Head of caudate nucleus (tissue), 42 donors: ENCODE measurements at regions not wholly inside any gene's neighbourhood (a gene's known extent, or its start where the extent isn't known, plus 50 kb on each side); places are given as distances from the start of the nearest gene placed in this dataset.
"Not testable (repeated sequence)": the region's sequence is repeated elsewhere in the genome, so short reads cannot be mapped to it uniquely, and the experiment has no call there.

Experiments
- DNase-seq, 42 donors: peaks; one replicate each; pipeline versions ENCODE4 v3.0.0 to v3.0.0-alpha.2; 2020 to 2021; ENCODE audit warnings: mixed read lengths in 7 of 42
- intact Hi-C: fragments of 100-400 bp; cut with DNase I; formaldehyde crosslinking; loops from one replicate; pipeline ENCODE4 v1.15.0; 2022

DNA sequence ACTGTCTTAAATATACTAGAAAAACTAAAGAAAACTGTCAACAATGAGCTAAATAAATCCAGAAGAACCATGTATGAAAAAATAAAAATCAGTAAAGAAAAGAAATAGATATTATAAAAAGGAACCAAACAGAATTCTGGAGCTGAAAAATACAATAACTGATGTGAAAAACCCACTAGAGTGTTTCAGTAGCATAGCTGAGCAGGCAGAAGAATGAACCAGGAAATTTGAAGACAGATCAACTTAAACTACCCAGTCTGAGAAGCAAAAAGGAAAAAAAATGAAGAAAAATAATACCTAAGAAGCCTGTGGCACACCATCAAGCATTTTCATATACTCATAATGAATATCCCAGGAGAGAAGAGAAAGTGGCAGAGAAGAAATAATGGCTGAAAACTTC is 240.1 kb upstream of the RXFP2 start:
- intact Hi-C loops: no loop called here
- no peak for DNase-seq

DNA sequence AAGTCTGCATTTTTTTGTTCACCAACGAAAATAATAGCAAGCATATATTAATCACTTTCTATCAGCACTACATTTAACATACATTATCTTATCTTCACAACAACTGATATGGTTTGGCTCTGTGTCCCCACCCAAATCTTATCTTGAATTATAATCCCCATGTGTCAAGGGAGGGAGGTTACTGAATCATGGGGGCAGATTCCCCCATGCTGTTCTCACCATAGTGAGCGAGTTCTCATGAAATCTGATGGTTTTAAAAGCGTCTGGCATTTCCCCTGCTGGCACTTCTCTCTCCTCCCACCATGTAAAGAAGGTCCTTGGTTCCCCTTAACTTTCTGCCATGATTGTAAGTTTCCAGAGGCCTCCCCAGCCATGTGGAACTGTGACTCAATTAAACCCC is 235.7 kb upstream of the RXFP2 start:
- intact Hi-C loops: no loop called here
- DNase-seq: no peak

DNA sequence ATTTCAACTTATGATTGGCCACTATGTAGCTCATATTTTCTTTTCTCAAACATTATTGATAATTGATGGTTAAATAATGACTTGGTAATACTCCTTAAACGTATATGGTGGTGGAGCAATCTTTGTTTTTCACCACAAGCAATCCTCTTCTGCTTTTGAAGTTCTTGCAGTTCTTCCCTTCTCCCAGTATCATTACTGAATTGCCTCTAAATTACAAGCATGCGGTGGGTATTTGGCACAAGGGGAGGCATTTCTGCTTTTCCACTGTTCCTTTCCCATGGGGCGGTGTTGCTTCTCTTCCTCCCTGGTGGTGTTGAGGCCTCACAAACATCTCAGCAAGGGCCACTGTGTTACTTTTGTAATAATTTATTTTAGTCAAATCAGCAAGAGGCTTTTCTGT is 234.4 kb upstream of the RXFP2 start:
- DNase-seq: no peak
- intact Hi-C loops: no loop called here

DNA sequence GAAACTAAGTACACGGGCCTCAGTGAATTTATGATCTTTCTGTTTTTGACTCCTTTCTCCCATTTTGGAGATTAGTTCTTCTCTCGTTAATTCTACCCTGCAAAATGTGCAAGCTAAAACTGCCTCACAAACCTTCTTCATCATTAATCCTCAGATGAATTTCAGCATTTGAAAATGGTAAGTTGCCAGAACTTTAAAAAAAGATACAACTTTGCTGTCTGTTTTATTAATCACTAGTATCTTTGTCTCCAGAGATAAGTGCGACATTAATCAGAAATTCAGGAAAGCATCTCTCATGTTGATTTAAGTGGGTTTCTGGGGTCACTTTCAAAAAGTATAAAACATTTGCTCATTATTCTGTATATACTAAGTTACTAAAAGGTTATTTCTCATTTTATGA is 227.0 kb upstream of the RXFP2 start:
- DNase-seq: no peak

DNA sequence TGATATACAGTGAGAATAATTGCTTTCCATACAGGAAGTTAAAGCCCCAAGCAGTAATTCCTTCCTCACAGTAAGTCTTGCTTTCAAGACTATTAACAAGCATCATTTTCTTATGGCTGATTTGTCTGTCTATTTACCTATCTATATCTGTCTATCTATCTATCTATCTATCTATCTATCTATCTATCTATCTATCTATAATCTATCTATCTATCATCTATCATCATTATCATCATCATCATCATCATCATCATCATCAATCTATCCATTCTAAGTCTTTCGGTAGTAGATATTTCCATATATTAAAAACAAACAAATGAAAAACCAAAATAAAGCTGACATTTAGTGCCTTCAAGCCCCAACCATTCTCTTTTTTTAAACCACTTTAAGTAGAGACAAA is 224.4 kb upstream of the RXFP2 start:
- no peak for DNase-seq
- intact Hi-C loops: no loop called here

More for the DNA sequence above, 227.0 kb upstream of the RXFP2 start:
- intact Hi-C loops: no loop called here

DNA sequence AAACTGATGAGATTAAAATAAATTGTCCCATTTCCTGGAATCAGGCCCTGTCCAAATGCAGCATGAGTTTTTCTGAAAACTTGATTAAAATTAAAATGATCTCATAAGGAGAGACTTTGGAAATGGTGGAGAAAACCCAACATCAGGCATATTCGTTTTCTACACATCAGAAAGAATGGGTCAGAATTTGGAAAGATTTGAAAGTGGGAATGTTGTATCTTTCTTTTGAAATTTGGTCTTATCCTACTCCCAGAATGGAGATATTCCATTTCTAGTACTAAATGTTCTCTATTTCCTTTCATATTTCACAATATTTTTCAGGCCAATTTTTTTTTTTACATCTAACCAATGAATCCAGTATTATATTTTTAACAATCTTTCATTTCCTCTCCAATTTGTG is 223.9 kb upstream of the RXFP2 start:
- DNase-seq: no peak
- intact Hi-C loops: no loop called here

DNA sequence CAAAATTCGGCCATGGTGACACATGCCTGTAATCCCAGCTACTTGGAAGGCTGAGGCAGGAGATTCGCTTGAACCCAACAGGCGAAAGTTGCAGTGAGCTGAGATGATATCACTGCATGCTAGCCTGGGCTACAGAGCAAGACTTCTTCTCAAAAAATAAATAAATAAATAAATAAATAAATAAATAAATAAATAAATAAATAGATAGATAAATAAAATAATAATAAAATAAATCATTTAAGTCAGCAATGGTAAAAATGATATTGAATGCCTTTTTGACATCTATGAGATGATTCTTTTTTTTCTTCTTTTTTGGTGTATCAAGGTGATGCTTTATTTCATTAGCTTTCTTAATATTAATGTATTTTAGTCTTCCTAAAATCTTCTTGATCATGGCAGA is 221.7 kb upstream of the RXFP2 start:
- intact Hi-C loops: no loop called here
- DNase-seq: no peak

DNA sequence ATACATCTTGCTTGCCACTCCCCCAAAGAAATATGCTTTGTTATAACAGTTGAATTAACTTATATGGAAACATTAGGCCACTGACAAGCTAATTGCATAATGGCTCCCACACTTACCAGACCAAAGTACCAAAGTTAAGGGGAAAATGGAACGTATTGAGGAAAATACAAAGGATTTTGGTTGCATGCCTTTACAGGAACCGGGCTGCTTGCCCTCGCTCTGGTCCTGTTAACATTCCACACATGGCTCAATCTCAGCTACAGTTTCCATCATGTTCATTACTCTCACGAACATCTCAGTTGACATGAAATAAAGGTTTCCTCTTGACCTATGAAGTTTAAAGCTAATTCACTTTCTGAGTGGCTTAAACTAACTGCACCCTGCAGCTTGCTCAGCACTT is 220.7 kb upstream of the RXFP2 start:
- intact Hi-C loops: no loop called here

DNA sequence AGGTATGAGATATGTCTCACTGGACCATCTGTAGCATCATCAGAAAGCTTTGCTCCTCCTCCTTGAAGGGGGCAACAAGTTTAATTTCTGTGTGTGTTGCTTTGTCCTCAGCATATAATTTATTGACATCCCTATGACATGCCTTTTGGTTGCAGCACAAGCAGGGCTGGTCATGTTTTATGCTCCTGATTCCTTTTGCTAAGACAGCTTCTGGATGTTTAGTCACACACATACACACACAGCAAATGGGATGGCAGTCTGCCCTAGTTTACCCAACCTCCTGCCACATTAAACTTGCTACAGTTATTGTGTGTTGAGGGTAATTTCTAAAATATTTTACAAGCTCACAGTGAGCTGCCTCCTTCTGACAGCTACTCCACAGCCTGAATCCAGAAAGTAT is 217.9 kb upstream of the RXFP2 start:
- DNase-seq: no peak
- intact Hi-C loops: no loop called here

More for the DNA sequence above, 220.7 kb upstream of the RXFP2 start:
- DNase-seq: no peak

DNA sequence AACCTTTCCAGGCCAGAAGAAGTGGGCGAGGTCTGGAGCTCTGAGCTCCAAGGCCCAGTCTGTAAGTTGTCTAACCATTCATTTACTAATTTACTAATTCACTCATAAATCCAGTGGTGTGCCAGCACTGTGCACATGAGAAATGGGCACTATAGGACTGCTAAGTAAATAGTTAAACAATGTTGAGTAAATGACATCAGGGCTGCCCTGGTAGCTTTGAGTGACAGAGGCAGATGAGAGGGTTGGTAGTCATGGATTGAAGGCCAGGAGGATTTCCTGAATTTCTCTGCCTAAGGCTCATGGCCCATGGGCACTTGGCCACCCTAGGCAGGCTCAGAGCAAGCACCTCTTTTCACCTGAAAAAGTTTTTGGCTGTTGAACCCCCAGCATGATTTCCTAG is 216.9 kb upstream of the RXFP2 start:
- intact Hi-C loops: no loop called here

DNA sequence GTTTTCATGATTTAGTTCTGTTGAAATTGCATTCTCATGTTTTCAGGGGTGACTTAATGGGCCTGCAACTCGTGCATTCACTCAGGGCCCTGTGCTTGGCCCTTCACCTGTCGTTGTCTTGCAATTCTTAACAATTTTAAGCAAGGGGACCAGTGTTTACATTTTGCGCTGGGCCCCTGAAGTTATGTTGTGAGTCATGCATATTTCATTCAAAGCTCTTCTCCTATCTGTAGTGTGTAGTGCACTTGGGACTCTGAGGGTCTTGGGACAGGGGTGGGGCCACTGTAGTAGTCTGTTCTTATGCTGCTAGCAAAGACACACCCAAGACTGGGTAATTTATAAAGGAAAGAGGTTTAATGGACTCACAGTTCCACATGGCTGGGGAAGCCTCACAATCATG is 211.2 kb upstream of the RXFP2 start:
- intact Hi-C loops: no loop called here
- no peak for DNase-seq

More for the DNA sequence above, 216.9 kb upstream of the RXFP2 start:
- DNase-seq: no peak

DNA sequence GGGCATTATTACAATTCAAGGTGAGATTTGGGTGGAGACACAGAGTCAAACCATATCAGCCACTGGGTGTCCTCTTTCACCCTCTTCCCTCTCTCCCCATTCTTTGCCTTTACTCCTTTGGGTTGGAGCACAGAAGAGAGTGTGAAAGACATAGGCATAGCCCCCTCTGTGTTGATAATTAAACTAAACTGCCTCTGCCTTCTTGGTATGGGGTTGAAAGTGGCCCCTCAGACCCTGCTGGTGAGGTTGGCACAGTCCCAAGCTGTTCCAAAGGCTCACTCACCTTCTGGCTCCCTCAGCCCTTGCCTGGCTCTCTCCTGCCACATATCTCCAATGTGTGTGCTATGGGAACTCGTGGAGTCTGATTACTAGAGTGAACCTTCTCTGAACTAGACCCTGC is 210.6 kb upstream of the RXFP2 start:
- intact Hi-C loops: no loop called here
- DNase-seq: no peak

DNA sequence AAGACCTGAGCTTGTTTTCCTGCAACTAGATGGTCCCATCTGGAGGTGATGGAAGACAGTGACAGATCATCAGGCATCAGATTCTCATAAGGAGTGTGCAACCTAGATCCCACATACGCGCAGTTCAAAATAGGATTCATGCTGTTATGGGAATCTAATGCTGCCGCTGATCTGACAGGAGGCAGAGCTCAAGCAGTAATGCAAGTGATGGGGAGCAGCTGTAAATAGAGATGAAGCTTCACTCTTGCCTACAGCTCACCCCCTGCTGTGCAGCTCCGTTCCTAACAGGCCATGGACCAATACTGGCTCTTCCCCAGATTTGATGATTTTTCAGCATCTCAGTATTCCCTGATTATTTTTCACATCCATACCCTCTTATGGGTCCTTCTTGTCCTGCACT is 208.4 kb upstream of the RXFP2 start:
- intact Hi-C loops: no loop called here
- no peak for DNase-seq

DNA sequence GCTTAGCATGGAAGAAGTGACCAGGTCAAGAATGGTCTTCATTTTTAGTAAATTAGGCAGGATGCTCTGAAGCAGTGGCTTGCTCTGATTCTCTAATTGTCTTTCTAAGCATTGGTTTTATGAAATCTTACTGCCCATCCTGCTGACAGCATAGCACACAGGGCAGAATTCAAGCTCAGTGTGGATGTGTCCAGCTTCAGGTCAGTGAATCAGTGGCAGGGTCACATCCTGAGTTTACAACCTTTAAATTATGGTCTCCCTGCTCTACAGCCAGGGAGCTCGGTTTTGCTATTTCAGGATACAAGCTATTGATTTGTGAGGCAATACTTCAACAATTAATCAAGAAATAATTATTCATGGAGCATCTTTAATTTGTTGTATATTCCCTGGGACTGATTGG is 202.3 kb upstream of the RXFP2 start:
- no peak for DNase-seq
- intact Hi-C loops: no loop called here

DNA sequence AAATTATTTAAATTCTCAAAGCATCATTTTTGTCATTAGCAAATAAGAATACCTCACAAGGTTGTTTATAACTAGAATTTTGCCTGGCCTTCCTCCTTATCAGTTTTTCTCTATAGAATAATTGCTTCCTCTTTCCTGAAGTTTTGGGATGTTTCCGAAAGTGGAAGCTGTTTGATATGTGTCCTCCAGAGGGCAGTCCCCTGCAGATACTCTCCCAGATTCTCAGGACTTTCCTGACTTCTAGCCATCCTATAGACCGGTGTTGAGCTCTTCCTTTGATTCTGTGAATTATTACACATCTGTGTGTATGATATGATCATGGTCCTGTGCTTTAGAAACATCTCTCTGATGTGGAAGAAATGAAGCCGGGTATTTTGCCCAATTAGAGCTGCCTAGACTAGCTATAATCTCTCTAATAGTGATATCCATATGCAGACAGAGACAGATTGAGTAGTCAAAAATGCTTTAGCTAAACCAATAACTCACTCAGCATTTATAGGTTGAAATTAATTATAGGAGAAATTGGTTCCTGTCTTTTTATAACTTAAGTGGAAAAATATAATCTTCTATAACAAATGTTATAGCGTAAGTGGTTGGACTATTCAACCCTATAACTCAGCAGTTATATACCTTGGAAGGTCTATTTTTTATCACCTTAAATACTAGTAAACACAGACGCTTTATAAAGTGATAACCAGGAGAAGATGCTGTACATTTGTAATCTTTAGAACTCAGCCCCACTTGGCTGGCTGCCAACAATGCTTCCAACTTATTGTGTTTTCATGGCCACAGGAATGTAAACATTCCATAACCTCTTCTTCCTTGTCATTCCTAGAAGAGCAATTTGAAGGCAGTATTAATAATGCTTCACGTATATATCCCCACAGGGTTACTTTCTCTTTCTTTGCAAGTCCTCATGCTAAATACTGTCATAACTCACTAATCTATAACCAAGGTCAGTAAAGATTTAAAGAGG is 201.0 kb upstream of the RXFP2 start:
- intact Hi-C loops: no loop called here

DNA sequence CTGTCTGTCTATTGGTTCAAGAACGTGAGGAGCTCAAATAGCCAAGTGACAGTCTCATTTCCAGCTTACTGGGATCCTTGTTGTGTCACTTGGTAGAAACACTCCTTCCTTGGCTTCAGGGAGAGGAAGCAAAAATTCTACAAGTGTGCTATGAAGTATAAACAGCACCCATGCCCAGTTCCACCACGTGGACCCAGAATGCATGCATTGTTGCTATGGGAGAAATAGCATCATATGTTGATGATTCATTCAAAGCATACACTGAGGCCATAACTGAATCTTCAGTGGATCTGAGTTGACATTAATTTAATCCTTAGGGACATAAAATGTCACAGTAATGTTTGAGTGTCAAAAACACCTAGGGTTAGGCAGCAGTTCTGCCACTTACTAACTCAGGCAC is 199.0 kb upstream of the RXFP2 start:
- intact Hi-C loops: no loop called here
- DNase-seq: no peak

More for the DNA sequence above, 201.0 kb upstream of the RXFP2 start:
- no peak for DNase-seq

DNA sequence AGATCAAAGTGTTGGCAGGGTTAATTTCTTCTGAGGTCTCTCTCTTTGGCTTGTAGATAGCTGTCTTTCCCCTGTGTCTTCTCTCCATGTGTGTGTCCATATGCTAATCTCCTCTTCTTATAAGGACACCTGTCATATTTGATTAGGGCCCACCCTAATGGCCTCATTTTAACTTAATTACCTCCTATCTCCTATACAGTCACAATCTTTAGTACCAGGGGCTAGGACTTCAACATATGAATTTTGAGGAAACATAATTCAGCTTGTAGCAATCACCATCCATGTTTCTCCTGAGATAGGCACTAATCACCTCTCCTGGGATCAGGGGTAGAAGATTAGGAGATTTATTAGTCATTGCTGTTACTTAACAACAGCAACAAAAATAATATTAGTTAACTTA is 196.1 kb upstream of the RXFP2 start:
- intact Hi-C loops: no loop called here
- no peak for DNase-seq

DNA sequence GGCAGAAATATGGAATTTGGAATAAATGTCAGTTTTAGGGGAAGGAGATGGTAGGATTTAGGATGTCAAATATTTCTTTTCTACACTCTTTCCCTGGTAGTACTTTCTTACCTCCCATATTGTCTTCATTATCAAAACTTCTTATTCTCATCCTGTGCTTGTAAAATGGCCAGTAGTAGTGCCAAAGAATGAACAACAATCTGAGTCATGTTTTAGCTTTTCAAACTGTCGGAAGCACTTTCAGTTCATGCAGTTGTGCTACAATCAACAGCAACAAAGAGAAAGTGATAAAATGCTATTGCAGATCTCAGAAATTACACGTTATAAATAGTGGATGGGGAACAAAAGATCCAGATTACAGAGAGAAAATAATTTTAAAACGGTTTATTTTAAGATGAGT is 193.7 kb upstream of the RXFP2 start:
- intact Hi-C loops: no loop called here
- DNase-seq: no peak

DNA sequence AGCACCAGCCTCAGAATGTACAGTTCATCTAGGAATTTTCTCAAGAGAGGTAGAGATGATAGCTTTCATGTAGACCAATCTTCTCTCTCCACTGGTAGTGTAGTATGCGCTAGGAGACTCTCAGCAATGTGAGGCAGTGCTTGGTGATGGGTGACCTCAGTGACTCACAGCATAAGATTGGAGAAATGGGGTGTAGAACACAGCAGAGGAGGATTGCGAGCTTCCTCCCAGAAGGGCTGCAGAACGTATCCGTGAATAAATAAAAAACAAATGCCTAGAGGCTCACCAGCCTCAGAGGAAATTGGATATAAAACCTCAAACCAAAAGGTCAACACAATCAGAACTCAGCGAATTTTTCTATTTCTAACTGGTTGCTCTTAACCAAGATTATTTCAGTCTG is 182.9 kb upstream of the RXFP2 start:
- intact Hi-C loops: no loop called here
- no peak for DNase-seq

DNA sequence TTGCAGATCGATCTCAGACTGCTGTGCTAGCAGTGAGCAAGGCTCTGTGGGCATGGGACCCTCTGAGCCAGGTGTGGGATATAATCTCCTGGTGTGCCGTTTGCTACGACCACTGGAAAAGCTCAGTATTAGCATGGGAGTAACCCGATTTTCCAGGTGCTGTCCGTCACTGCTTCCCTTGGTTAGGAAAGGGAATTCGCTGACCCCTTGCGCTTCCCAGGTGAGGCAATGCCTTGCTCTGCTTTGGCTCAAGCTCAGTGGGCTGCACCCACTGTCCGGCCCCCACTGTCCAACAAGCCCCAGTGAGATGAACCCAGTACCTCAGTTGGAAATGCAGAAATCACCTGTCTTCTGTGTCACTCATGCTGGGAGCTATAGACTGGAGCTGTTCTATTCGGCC is 155.1 kb upstream of the RXFP2 start:
- intact Hi-C loops, DNase-seq: not testable (repeated sequence)

DNA sequence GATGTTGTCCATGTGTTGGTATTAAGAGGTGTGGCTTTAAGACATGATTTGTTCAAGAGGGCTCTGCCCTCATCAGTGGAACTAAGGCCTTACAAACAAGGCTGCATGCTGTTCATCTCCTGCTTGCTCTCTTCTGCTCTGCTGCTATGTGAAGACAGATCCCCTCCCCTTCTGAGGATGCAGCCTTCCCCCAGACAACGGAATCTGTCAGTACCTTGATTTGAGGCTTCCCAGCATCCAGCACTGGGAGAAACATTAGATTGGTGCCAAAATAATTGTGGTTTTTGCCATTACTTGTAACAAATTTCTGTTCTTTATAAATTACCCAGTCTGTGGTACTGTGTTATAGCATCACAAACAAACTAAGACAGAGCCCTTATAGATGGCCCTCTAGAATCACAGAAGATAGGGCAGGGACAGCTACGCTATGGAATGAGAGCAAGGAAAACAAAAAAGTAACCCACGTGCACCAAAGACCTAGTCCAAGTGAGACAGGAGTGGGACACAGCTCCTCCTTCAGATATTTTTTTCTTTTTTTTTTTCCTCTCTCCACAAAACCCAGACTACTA is 151.5 kb upstream of the RXFP2 start:
- intact Hi-C loops: no loop called here
- no peak for DNase-seq
